HFF-Myc (cell line): ENCODE measurements at regions not wholly inside any gene's neighbourhood (a gene's known extent, or its start where the extent isn't known, plus 50 kb on each side); places are given as distances from the start of the nearest gene placed in this dataset.

Experiments used
- DNase-seq: peaks from one replicate; pipeline ENCODE4 v3.0.0-alpha.2; 2011; ENCODE audit warnings: low read depth; ENCODE audit errors: extremely low read depth
- H3K4me3 ChIP-seq: replicated peaks from 2 replicates; pipeline ENCODE4 v1.5.1; 2011; ENCODE audit warnings: low read depth, mild to moderate bottlenecking, control low read depth, low read length
- CTCF ChIP-seq: IDR thresholded peaks from 2 replicates; pipeline ENCODE4 v1.5.1; 2012; ENCODE audit warnings: mild to moderate bottlenecking, low read depth, low read length, control low read depth; ENCODE audit errors: missing control alignments

- no peak for DNase-seq
- TF ChIP-seq CTCF: no peak
- no peak overlapping the region for H3K4me3 ChIP-seq
Observed at GRCh38 chr5:29309359-29309758, 1884.1 kb upstream of the CDH6 start.

GRCh38 chr5:29307478-29307877, 1886.0 kb upstream of the CDH6 start:
- no peak for TF ChIP-seq CTCF
- no peak for DNase-seq
- H3K4me3 ChIP-seq: no peak overlapping the region

- TF ChIP-seq CTCF: no peak
- DNase-seq: no peak
- H3K4me3 ChIP-seq: no peak overlapping the region
Observed at GRCh38 chr5:29304545-29304944, 1888.9 kb upstream of the CDH6 start.

- TF ChIP-seq CTCF: no peak
- no peak overlapping the region for H3K4me3 ChIP-seq
- no peak for DNase-seq
Observed at GRCh38 chr5:29296548-29296947, 1896.9 kb upstream of the CDH6 start.

GRCh38 chr5:29277642-29278041, 1915.8 kb upstream of the CDH6 start:
- no peak for TF ChIP-seq CTCF
- no peak for DNase-seq
- no peak overlapping the region for H3K4me3 ChIP-seq

- no peak overlapping the region for H3K4me3 ChIP-seq
- no peak for DNase-seq
- no peak for TF ChIP-seq CTCF
Observed at GRCh38 chr5:29276371-29276770, 1917.1 kb upstream of the CDH6 start.

GRCh38 chr5:29263915-29264351, 1929.6 kb upstream of the CDH6 start:
- DNase-seq: no peak

More at GRCh38 chr5:29263915-29264351, 1929.6 kb upstream of the CDH6 start:
- no peak overlapping the region for H3K4me3 ChIP-seq
- TF ChIP-seq CTCF: no peak
